Pulmonary artery endothelial cell (primary cell): ENCODE measurements at regions not wholly inside any gene's neighbourhood (a gene's known extent, or its start where the extent isn't known, plus 50 kb on each side); places are given as distances from the start of the nearest gene placed in this dataset.

Experiments
- DNase-seq: peaks from one replicate; pipeline ENCODE4 v3.0.0-alpha.2; 2011; ENCODE audit warnings: low read depth, low spot score

GRCh38 chr3:30354513-30354912, 251.9 kb upstream of the TGFBR2 start:
- no peak for DNase-seq

- no peak for DNase-seq
Observed at GRCh38 chr3:30354972-30355371, 251.4 kb upstream of the TGFBR2 start.

- no peak for DNase-seq
Observed at GRCh38 chr3:30355622-30356021, 250.8 kb upstream of the TGFBR2 start.

GRCh38 chr3:30356866-30357753, 249.3 kb upstream of the TGFBR2 start:
- no peak for DNase-seq

GRCh38 chr3:30357897-30358296, 248.5 kb upstream of the TGFBR2 start:
- DNase-seq: no peak

GRCh38 chr3:30358871-30359270, 247.5 kb upstream of the TGFBR2 start:
- no peak for DNase-seq

GRCh38 chr3:30368978-30369377, 237.4 kb upstream of the TGFBR2 start:
- DNase-seq: no peak

GRCh38 chr3:30370681-30371271, 235.6 kb upstream of the TGFBR2 start:
- peak; percentile 67 for DNase-seq

GRCh38 chr3:30372837-30373236, 233.6 kb upstream of the TGFBR2 start:
- DNase-seq: no peak

GRCh38 chr3:30384546-30385072, 221.8 kb upstream of the TGFBR2 start:
- no peak for DNase-seq

- DNase-seq: no peak
Observed at GRCh38 chr3:30393079-30393478, 213.3 kb upstream of the TGFBR2 start.

GRCh38 chr3:30397030-30397429, 209.4 kb upstream of the TGFBR2 start:
- no peak for DNase-seq

- DNase-seq: no peak
Observed at GRCh38 chr3:30399394-30400181, 206.8 kb upstream of the TGFBR2 start.

GRCh38 chr3:30400926-30401325, 205.5 kb upstream of the TGFBR2 start:
- no peak for DNase-seq

GRCh38 chr3:30401971-30402370, 204.4 kb upstream of the TGFBR2 start:
- DNase-seq: no peak

- no peak for DNase-seq
Observed at GRCh38 chr3:30407651-30408050, 198.8 kb upstream of the TGFBR2 start.

GRCh38 chr3:30408105-30408557, 198.3 kb upstream of the TGFBR2 start:
- no peak for DNase-seq

GRCh38 chr3:30418443-30418842, 188.0 kb upstream of the TGFBR2 start:
- no peak for DNase-seq

- no peak for DNase-seq
Observed at GRCh38 chr3:30421266-30421665, 185.1 kb upstream of the TGFBR2 start.

- DNase-seq: no peak
Observed at GRCh38 chr3:30426293-30426993, 180.0 kb upstream of the TGFBR2 start.

- no peak for DNase-seq
Observed at GRCh38 chr3:30428251-30428650, 178.2 kb upstream of the TGFBR2 start.
